ENCODE measurements at regions not wholly inside any gene's neighbourhood (a gene's known extent, or its start where the extent isn't known, plus 50 kb on each side); places are given as distances from the start of the nearest gene placed in this dataset.

DNA sequence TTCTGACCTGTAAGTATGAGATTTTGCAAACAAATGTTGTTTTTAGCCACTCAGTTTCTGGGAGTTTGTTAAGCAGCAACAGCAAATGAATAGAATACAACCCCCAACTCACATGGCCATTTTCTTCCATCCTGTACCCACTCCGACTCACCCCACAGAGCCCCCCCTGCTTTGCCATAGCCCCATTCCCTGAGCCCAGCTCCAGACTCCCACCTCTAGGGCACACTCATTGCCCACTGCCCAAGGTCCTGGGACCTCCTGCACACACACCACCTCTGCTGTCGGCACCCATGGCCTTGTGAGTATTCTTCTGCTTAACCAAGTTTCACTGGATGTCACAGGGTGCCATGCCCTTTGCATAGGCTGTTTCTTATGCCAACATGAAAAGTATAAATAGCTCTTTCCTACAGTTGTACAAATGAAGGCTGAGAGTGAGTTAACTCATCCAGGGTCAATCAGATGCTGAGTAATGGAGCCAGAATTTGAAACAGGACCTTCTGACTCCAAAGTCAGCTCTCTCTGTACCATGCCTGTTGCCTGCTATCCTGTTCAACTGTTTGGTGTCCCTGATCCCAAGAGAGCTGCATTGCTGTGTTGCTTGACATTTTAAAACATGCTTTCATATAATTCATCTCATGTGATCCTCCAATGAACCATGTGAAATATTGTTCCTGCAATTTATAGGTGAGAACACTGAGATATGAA lies 367.8 kb upstream of the ZMIZ1 start:
- H3K27me3 ChIP-seq (ENCODE audit: control insufficient read depth, insufficient read depth, low read length): no peaks in the 10 kb centered on the region

DNA sequence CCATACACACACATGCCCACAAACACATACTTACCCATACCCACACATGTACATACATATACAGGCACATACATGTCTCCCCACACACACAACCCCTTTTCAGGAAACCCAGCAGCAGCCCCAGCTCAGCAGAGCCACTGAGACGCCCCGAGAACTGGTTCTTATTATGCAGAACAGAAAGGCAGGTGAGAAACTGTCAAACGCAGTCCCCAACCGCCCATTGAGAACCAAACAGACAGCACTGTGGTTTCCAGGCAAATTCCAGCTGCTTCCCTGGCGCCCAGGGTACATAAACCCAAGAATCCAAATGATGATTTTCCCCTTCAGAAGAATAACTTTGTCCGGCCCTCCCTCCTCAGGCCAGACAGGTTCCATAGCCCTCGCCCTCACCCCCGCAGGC lies 366.6 kb upstream of the ZMIZ1 start:
- no peaks in the 10 kb centered on the region for H3K27me3 ChIP-seq (ENCODE audit: control insufficient read depth, insufficient read depth, low read length)
- no peaks in the 10 kb centered on the region for H3K9me3 ChIP-seq (ENCODE audit: control insufficient read depth, insufficient read depth, low read length)
- H3K27ac ChIP-seq (ENCODE audit: low read depth, low read length): no peak overlapping the region
- no peaks in the 10 kb centered on the region for H3K36me3 ChIP-seq (ENCODE audit: control insufficient read depth, insufficient read depth, low read length)
- H3K9ac ChIP-seq (ENCODE audit: low read depth, low read length): no peak overlapping the region
- no peaks in the 10 kb centered on the region for H3K4me1 ChIP-seq (ENCODE audit: control insufficient read depth, insufficient read depth, low read length)
- H3K4me3 ChIP-seq (ENCODE audit: low read depth, low read length): no peak overlapping the region

More for the DNA sequence above, 367.8 kb upstream of the ZMIZ1 start:
- no peaks in the 10 kb centered on the region for H3K36me3 ChIP-seq (ENCODE audit: control insufficient read depth, insufficient read depth, low read length)
- no peak overlapping the region for H3K9ac ChIP-seq (ENCODE audit: low read depth, low read length)
- no peaks in the 10 kb centered on the region for H3K4me1 ChIP-seq (ENCODE audit: control insufficient read depth, insufficient read depth, low read length)
- no peak overlapping the region for H3K27ac ChIP-seq (ENCODE audit: low read depth, low read length)
- H3K9me3 ChIP-seq (ENCODE audit: control insufficient read depth, insufficient read depth, low read length): no peaks in the 10 kb centered on the region
- no peak overlapping the region for H3K4me3 ChIP-seq (ENCODE audit: low read depth, low read length)

DNA sequence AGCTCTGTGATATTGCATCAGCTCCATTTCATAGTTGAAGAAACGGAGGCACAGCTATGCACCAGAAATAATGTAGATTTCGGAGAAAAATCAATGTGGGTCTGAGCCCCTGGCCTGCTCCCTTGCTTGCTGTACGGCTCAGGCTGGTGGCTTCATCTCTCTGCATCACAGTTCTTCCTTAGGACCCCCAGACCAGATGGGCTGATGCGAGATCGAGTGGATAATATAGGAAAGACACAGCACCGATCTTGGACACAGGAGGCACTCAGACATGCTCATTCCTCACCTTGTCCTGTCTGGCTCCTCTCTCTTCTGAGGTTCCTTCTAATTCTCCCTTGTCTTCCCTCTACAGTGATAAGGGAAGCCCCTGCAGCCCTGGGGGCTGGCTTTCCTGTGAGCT lies 365.9 kb upstream of the ZMIZ1 start:
- no peaks in the 10 kb centered on the region for H3K9me3 ChIP-seq (ENCODE audit: control insufficient read depth, insufficient read depth, low read length)
- H3K4me1 ChIP-seq (ENCODE audit: control insufficient read depth, insufficient read depth, low read length): no peaks in the 10 kb centered on the region
- H3K27ac ChIP-seq (ENCODE audit: low read depth, low read length): no peak overlapping the region
- no peak overlapping the region for H3K9ac ChIP-seq (ENCODE audit: low read depth, low read length)
- H3K27me3 ChIP-seq (ENCODE audit: control insufficient read depth, insufficient read depth, low read length): no peaks in the 10 kb centered on the region
- H3K4me3 ChIP-seq (ENCODE audit: low read depth, low read length): no peak overlapping the region
- H3K36me3 ChIP-seq (ENCODE audit: control insufficient read depth, insufficient read depth, low read length): no peaks in the 10 kb centered on the region

DNA sequence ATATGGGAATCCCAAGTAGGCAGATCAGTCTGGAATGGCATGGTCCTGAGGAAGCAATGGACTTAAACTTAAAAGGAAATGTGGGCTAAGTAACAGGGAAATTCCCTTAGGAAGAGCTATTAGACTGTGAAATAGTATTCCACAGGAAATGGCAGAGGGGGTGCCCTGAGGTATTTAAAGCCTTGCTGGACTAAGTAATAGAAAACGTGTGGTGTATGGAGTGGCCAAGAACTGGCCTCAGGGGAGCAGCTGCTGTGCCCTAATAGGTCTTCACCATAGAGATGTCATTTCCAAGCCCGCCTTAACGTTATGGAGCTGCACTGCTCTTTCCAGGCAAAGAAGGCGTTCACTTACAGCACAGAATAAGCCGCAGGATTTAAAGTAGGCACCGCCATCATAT lies 365.2 kb upstream of the ZMIZ1 start:
- Histone ChIP-seq H3K27ac (ENCODE audit: low read depth, low read length) (no peak overlapping the region), H3K27me3 (ENCODE audit: control insufficient read depth, insufficient read depth, low read length) (no peaks in the 10 kb centered on the region), H3K9ac (ENCODE audit: low read depth, low read length) (no peak overlapping the region), H3K9me3 (ENCODE audit: control insufficient read depth, insufficient read depth, low read length) (no peaks in the 10 kb centered on the region), H3K4me3 (ENCODE audit: low read depth, low read length) (no peak overlapping the region), H3K36me3 (ENCODE audit: control insufficient read depth, insufficient read depth, low read length) (no peaks in the 10 kb centered on the region), H3K4me1 (ENCODE audit: control insufficient read depth, insufficient read depth, low read length) (no peaks in the 10 kb centered on the region)

DNA sequence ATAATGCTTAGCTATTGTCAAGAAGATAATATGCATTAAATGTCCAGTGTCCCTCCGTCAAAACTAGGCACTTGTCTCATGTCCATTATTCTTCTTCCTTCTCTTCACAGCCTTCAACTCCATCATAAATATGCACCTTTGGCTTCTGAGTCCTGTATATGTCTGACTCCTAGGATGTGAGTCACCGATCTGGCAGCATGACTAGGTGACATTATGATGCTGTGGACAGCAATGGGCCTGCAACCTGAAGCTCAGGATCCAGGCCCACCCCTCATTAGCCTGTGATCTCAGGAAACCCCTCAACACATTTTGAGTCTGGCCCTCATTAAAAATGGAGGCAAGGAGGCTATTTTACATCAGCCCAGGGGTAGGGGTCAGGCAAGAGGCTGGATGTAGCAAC lies 362.5 kb upstream of the ZMIZ1 start:
- Histone ChIP-seq H3K36me3 (ENCODE audit: control insufficient read depth, insufficient read depth, low read length) (no peaks in the 10 kb centered on the region), H3K9ac (ENCODE audit: low read depth, low read length) (no peak overlapping the region), H3K9me3 (ENCODE audit: control insufficient read depth, insufficient read depth, low read length) (no peaks in the 10 kb centered on the region), H3K27me3 (ENCODE audit: control insufficient read depth, insufficient read depth, low read length) (no peaks in the 10 kb centered on the region), H3K4me3 (ENCODE audit: low read depth, low read length) (no peak overlapping the region), H3K4me1 (ENCODE audit: control insufficient read depth, insufficient read depth, low read length) (no peaks in the 10 kb centered on the region), H3K27ac (ENCODE audit: low read depth, low read length) (no peak overlapping the region)

DNA sequence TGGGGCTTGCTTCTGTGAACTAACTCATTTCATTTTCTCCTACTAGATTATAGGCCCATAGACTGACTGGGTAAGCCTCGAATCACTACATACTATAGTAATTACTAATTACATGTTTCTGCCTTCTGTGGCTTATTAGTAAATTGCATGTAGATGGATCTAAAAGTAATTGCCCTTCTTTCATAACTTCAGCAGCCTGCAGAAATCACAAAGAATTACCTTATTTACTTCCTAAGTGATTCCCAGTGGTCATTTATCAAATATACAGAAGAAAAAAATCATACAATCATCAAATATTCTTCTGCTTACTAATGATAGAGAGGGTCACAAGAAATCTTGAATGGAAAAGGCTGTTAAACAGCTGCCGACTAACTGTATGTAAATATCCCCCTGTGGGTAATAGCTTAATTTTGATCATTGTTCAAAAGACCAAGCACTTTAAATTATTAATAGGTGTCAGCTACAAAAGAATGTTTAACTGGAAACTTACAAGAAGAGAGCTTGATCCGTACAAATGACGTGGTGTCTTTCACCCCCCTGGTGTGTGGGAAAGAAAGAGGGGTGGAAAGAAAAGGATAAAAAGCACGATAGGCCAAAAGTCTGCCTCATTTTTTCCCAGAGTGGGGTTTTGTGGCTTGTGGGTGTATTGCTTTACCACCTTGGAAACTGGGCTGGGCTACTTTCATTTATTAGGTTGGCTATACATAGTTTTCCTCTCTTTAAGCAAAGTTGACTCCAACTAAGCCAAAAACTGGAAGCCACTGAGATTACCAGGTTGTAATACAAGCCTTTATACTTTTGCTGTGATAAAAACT lies 361.8 kb upstream of the ZMIZ1 start:
- Histone ChIP-seq H3K27me3 (ENCODE audit: control insufficient read depth, insufficient read depth, low read length) (no peaks in the 10 kb centered on the region), H3K4me3 (ENCODE audit: low read depth, low read length) (no peak overlapping the region)

DNA sequence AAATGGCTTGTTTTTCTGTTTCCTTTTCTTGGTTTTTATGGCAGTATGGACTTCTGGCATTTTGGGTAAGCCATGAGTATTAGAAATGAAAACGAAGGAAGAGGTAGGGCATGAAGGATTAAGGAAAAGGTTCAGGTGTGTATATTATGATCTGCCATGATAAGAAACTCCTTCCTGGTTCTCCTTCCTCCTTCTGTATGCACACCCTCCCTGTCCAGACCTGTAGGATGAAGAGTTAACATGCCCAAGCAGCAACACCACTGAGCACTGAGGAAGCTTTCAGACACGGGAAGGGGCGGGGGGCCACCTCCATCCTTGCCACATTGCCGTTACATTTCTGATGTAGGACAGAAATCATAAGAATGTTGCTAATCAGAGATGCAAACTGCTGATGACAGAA lies 361.0 kb upstream of the ZMIZ1 start:
- Histone ChIP-seq H3K9ac (ENCODE audit: low read depth, low read length) (no peak overlapping the region), H3K27me3 (ENCODE audit: control insufficient read depth, insufficient read depth, low read length) (no peaks in the 10 kb centered on the region), H3K4me1 (ENCODE audit: control insufficient read depth, insufficient read depth, low read length) (no peaks in the 10 kb centered on the region), H3K27ac (ENCODE audit: low read depth, low read length) (no peak overlapping the region), H3K9me3 (ENCODE audit: control insufficient read depth, insufficient read depth, low read length) (no peaks in the 10 kb centered on the region), H3K36me3 (ENCODE audit: control insufficient read depth, insufficient read depth, low read length) (no peaks in the 10 kb centered on the region), H3K4me3 (ENCODE audit: low read depth, low read length) (no peak overlapping the region)

More for the DNA sequence above, 361.8 kb upstream of the ZMIZ1 start:
- no peaks in the 10 kb centered on the region for H3K36me3 ChIP-seq (ENCODE audit: control insufficient read depth, insufficient read depth, low read length)
- H3K9me3 ChIP-seq (ENCODE audit: control insufficient read depth, insufficient read depth, low read length): no peaks in the 10 kb centered on the region
- H3K4me1 ChIP-seq (ENCODE audit: control insufficient read depth, insufficient read depth, low read length): no peaks in the 10 kb centered on the region
- H3K27ac ChIP-seq (ENCODE audit: low read depth, low read length): no peak overlapping the region
- H3K9ac ChIP-seq (ENCODE audit: low read depth, low read length): no peak overlapping the region

DNA sequence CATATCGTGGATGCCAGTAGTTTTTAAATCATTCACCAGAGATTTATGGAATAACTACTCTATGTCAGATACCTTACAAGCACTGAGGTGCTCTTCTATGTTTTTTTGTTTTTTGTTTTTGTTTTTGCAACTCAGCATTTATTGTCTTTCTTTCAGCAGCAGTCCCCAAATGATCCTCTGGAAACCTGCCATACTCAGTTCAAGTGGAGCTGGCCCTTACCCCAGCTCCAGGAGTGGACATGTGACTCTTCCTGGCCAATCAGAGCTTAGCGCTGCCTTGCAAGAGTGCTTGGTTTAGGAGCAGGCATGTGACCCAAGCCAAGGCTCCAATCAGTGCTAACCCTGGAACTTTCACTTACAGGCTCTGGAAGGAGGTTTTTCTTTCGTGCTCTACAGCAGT lies 356.6 kb upstream of the ZMIZ1 start:
- Histone ChIP-seq H3K9ac (ENCODE audit: low read depth, low read length) (no peak overlapping the region), H3K4me1 (ENCODE audit: control insufficient read depth, insufficient read depth, low read length) (no peaks in the 10 kb centered on the region), H3K4me3 (ENCODE audit: low read depth, low read length) (no peak overlapping the region), H3K9me3 (ENCODE audit: control insufficient read depth, insufficient read depth, low read length) (no peaks in the 10 kb centered on the region), H3K27ac (ENCODE audit: low read depth, low read length) (no peak overlapping the region), H3K27me3 (ENCODE audit: control insufficient read depth, insufficient read depth, low read length) (no peaks in the 10 kb centered on the region), H3K36me3 (ENCODE audit: control insufficient read depth, insufficient read depth, low read length) (no peaks in the 10 kb centered on the region)

DNA sequence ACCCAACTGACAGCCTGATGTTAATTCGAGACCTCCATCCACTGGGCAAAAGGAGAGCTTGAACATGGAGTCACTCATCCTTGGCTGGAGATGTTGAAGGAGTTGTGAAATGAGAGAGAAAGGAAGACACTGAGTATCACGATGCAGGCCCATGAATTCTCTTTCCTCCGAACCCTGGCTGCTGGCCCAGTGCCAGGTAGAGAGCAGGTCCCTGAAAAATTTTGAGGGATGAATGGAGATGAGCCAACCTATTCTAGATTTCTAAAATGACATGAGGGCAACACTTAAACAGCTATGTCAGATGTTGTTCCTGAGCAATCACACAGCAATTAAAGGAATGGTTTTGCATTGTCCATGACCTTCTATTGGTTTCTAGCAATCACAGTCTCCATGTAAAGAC lies 355.1 kb upstream of the ZMIZ1 start:
- peaks cover 7% of the 10 kb centered on the region; the same call in 1 of the 2 replicates for H3K4me1 ChIP-seq (ENCODE audit: control insufficient read depth, insufficient read depth, low read length)
- H3K9me3 ChIP-seq (ENCODE audit: control insufficient read depth, insufficient read depth, low read length): no peaks in the 10 kb centered on the region
- H3K36me3 ChIP-seq (ENCODE audit: control insufficient read depth, insufficient read depth, low read length): no peaks in the 10 kb centered on the region
- H3K4me3 ChIP-seq (ENCODE audit: low read depth, low read length): no peak overlapping the region
- no peaks in the 10 kb centered on the region for H3K27me3 ChIP-seq (ENCODE audit: control insufficient read depth, insufficient read depth, low read length)
- no peak overlapping the region for H3K27ac ChIP-seq (ENCODE audit: low read depth, low read length)
- H3K9ac ChIP-seq (ENCODE audit: low read depth, low read length): no peak overlapping the region

DNA sequence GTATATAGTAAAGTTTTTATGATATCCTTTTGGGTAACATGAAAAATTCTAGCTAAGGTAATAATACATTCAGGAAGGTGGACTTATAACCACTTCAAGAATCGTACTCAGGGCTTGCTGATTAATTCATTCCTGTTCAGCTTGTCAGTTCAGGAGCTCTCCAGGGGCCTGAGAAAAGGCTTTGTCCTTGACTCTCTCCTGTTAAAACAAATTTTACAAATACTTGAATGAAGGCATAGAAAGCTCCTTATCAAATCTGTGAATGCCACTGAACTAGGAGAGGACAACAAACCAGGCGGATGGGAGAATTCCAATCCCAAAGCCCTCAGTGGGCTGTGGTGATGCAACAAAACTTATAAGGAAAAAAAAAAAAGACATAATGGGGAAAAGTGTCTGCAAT lies 354.5 kb upstream of the ZMIZ1 start:
- H3K4me1 ChIP-seq (ENCODE audit: control insufficient read depth, insufficient read depth, low read length): peaks cover 7% of the 10 kb centered on the region; the same call in 1 of the 2 replicates
- H3K27me3 ChIP-seq (ENCODE audit: control insufficient read depth, insufficient read depth, low read length): no peaks in the 10 kb centered on the region
- no peaks in the 10 kb centered on the region for H3K9me3 ChIP-seq (ENCODE audit: control insufficient read depth, insufficient read depth, low read length)

DNA sequence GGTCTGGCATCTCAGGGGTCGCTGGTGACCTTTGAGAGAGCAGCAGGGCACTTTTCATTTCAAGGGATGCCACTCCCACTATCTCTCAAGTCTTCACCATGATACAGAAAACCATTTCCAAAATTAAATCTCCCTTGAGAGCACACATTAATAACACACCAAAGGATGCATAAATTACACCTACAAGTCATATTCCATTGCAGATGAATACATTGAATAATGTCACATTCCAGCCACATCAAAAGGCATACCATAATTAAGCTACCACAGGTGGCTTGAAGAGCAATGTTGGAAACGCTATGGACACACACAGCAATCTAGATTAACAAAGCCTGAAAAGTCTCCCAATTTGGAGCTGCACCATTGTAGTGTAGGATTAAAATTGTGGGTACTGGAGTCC lies 353.3 kb upstream of the ZMIZ1 start:
- H3K4me3 ChIP-seq (ENCODE audit: low read depth, low read length): no peak overlapping the region
- no peak overlapping the region for H3K27ac ChIP-seq (ENCODE audit: low read depth, low read length)
- H3K9me3 ChIP-seq (ENCODE audit: control insufficient read depth, insufficient read depth, low read length): no peaks in the 10 kb centered on the region
- peaks cover 7% of the 10 kb centered on the region; the same call in 1 of the 2 replicates for H3K4me1 ChIP-seq (ENCODE audit: control insufficient read depth, insufficient read depth, low read length)
- no peaks in the 10 kb centered on the region for H3K36me3 ChIP-seq (ENCODE audit: control insufficient read depth, insufficient read depth, low read length)
- H3K9ac ChIP-seq (ENCODE audit: low read depth, low read length): no peak overlapping the region
- no peaks in the 10 kb centered on the region for H3K27me3 ChIP-seq (ENCODE audit: control insufficient read depth, insufficient read depth, low read length)

More for the DNA sequence above, 354.5 kb upstream of the ZMIZ1 start:
- Histone ChIP-seq H3K9ac (ENCODE audit: low read depth, low read length) (no peak overlapping the region), H3K4me3 (ENCODE audit: low read depth, low read length) (no peak overlapping the region), H3K36me3 (ENCODE audit: control insufficient read depth, insufficient read depth, low read length) (no peaks in the 10 kb centered on the region), H3K27ac (ENCODE audit: low read depth, low read length) (no peak overlapping the region)
